Left kidney (tissue), 1 donor: ENCODE measurements at regions not wholly inside any gene's neighbourhood (a gene's known extent, or its start where the extent isn't known, plus 50 kb on each side); places are given as distances from the start of the nearest gene placed in this dataset.
A peak's percentile ranks its signal among the peaks of the same experiment; 100 is the strongest.

Experiments used
- DNase-seq: peaks from one replicate; pipeline ENCODE4 v3.0.0-alpha.2; 2013

DNA sequence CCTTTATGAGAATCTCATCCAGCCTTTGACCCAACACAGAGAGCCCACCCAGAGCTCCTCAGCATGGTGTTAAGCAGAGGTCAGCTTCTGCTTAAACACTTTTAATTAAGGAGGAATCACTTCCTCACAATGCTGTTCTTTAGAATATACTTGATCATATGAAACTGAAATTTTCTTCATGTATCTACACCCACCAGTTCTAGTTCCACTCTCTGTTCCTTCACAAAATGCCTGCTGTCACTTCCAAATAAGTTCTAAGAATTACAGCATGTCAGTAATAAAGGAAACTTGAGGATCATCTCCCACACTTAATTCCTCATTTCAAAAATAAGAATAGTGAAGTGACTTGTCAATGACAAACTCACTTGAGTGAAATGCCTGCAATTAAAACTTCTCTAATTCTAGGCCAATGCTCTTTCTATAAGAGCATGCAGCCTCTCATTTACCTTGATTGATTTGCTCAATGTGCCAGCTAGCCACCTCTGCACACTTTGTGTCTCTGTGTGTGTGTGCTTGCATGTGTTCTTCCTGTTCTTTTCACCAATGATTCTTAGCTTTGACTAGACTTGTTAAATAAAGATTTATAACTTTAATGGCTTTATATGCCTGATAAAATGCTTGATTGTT lies 356.3 kb downstream of the PLPP3 start:
- no peak for DNase-seq

DNA sequence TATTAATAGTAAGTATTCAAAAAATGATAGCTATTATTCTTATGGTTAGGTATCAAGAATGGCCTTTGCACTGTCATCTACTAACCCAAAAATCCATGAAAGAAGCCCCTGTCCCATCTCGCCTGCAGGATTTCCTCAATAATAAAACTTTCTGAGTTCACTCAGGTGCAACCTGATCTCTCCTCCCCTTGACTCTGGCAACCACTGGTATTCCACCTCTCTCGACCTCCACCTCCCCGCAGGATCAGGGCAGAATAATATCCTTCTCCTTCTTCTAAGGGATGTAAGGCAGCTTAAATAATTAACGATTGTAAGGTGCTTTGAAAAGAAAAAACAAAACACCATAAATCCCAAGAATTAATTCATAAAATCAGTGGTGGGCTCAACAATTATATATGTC lies 359.3 kb downstream of the PLPP3 start:
- DNase-seq: peak; percentile 28

GRCh38 chr1:56218023-56218422 lies 361.3 kb downstream of the PLPP3 start:
- no peak for DNase-seq

- DNase-seq: no peak
These were observed 363.1 kb downstream of the PLPP3 start for GRCh38 chr1:56216218-56216617.

- no peak for DNase-seq
These were observed 363.6 kb downstream of the PLPP3 start for GRCh38 chr1:56215771-56216170.

- no peak for DNase-seq
These were observed 364.3 kb downstream of the PLPP3 start for GRCh38 chr1:56215086-56215485.

- DNase-seq: no peak
These were observed 366.3 kb downstream of the PLPP3 start for GRCh38 chr1:56213068-56213467.

- no peak for DNase-seq
These were observed 367.2 kb downstream of the PLPP3 start for GRCh38 chr1:56212143-56212542.

DNA sequence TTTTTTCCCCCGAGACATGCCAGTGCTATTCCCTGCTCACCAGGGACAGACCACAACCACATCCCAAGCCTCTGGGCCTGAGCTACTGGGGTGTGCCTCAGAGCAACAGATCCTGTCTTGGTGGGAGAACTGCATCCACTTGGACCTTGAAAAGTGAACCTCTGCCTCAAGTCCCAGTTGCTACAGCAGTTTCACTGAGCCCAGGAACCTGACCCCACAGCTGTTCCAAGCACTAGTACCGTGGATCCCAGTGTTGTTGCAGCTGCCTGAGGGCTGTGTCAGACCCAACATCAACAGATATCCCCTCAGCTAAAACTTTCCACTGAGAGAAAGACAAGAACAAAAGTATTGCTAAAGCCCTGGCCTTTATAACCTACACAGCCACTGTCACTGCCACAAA lies 373.0 kb downstream of the PLPP3 start:
- no peak for DNase-seq

- no peak for DNase-seq
These were observed 375.2 kb downstream of the PLPP3 start for GRCh38 chr1:56204206-56204605.

GRCh38 chr1:56202796-56203492 lies 376.4 kb downstream of the PLPP3 start:
- DNase-seq: no peak

GRCh38 chr1:56202186-56202585 lies 377.2 kb downstream of the PLPP3 start:
- DNase-seq: no peak

- no peak for DNase-seq
These were observed 378.5 kb downstream of the PLPP3 start for GRCh38 chr1:56200896-56201295.

DNA sequence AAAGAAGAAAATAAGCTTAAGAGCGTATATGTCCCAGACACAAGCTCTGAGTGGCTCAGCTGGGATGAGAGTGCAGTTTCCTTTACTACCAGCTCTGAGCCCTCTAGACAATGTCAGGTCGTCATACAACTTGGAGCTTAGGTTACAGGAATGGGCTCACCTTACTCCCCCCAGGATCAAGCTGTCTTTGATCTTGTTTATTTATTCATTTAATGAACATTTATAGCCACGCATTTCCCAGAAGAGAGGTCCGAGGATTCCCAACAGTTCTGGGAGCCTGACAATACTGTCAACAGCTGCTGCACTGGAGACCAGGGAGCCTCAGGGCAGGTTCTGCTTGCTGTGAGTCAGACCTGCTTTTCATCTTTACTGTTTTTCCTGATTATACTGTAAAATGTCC lies 378.9 kb downstream of the PLPP3 start:
- DNase-seq: peak; percentile 47

- DNase-seq: no peak
These were observed 379.4 kb downstream of the PLPP3 start for GRCh38 chr1:56199956-56200355.

DNA sequence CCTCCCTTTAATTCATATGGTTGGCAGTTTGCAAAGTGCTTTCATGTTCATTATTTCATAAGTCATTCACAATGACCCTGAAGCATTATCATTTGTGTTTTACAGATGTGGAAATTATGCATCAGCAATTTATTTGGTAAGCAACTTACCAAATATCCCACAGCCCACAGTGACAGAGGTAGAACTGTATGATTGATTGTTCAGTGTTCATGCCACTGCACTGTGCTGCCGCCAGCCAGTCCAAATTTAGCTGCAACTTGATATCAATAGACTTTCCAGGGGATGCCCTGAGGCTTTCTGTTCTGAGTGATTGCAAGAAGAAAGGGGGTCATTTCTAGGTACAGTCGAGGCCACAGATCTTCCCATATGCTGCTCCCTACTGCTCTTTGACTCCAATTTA lies 380.3 kb downstream of the PLPP3 start:
- DNase-seq: no peak

DNA sequence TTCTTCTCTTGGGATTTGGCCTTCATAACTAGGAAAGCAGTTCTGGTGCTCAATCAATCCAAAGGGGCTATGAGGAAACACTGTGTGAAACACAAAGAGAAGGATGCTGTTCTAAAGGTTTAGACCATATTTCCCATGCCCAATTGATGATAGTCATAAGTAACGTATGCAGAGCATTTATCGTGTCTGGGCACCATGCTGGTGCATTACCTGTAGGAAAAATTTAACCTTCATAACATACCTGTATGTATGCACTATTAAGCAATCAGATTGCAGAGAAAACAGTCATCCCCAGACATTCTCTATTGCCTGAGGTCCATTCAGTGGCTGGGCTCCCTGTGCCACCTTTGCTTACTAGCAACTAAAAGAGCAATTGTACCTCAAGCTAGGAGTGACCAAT lies 381.4 kb downstream of the PLPP3 start:
- no peak for DNase-seq

- no peak for DNase-seq
These were observed 382.5 kb downstream of the PLPP3 start for GRCh38 chr1:56196839-56197238.

GRCh38 chr1:56194701-56195300 lies 384.6 kb downstream of the PLPP3 start:
- DNase-seq: no peak

DNA sequence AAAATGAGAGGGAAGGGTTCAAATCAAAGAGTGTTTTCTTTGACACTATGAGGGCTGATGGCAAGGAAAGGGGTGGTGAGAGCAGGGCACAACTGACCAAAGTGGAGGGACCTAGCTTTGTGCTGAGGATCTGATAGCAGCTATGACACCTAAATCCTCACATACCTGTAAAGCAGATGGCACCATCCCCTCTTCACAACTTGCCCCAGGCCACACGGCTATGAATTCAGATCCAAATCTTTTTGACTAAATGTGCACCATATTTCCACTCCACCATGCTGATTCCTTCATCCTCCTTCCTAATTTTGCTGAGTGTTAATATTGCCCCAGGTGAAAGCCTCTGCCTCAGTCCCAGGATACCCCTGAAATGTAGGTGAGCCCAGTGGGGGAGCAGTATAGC lies 385.7 kb downstream of the PLPP3 start:
- DNase-seq: no peak

DNA sequence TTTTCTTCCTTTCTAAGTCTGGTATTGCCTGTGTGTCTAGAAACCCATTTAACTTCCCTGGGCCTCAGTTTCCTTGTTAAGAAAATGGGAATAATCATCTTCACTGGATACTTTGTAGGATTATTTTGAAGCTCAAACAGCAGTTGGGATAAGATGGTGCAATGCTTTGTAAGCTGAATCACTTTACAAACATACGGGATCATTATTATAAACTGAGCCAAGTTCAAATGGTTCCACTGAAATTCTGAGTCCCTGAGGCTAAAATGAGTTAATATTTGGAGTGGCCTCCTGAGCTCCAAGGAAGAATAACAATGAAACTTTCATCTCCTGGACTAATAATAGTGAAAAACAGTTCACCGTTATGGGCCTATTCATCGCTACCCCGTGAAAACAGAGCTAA lies 388.0 kb downstream of the PLPP3 start:
- no peak for DNase-seq

DNA sequence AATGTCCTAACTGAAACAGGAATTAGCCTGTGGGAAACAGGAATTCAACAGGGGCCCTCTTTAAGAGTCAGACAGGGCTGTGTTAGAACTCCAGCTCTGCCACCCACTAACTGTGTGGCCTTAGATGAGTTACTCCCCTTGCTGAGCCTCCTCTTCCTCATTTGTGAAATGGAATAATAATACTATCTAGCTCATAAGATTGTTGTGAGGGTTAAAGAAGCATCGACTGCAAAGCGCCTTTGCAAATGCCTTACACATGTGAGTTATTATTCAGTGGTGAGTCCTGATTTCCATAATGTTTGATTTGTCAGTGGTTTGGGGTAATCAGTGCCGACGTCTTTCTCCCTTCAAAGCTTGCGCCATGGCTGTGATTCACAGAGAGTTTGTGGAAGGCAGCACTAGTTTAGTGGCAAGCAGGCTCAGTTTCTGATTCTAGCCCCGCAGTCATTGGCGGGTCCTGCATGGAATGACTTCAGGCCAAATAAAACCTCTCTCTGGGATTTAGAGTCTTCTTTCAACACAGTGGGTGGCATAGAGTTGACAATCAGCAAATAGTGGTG lies 388.5 kb downstream of the PLPP3 start:
- no peak for DNase-seq
